ENCODE measurements at regions not wholly inside any gene's neighbourhood (a gene's known extent, or its start where the extent isn't known, plus 50 kb on each side); places are given as distances from the start of the nearest gene placed in this dataset.

DNA sequence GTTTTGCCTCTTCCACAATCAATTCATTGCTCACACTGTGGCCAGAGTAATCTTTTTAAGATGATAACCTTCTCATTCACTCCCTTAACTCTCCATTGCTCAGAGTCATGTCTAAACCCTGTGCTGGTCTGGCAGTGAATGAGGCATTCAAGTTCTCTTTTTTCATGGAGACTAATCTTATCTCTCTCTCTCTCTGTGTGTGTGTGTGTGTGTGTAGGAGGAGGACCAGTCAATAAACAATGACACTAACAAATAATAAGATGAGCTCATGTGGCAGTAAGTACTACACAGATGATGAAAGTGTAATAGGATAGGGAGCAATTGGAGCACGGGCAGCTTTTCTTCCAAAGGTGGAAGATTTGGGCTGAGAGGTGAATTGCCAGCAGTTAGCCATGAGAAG lies 122.0 kb upstream of the B3GALT2 start:
- DNase-seq (ENCODE audit: low spot score), result no peak
- no peak overlapping the region for H3K27ac ChIP-seq
- H3K4me3 ChIP-seq, result no peak overlapping the region
- TF ChIP-seq, protein P1, sequence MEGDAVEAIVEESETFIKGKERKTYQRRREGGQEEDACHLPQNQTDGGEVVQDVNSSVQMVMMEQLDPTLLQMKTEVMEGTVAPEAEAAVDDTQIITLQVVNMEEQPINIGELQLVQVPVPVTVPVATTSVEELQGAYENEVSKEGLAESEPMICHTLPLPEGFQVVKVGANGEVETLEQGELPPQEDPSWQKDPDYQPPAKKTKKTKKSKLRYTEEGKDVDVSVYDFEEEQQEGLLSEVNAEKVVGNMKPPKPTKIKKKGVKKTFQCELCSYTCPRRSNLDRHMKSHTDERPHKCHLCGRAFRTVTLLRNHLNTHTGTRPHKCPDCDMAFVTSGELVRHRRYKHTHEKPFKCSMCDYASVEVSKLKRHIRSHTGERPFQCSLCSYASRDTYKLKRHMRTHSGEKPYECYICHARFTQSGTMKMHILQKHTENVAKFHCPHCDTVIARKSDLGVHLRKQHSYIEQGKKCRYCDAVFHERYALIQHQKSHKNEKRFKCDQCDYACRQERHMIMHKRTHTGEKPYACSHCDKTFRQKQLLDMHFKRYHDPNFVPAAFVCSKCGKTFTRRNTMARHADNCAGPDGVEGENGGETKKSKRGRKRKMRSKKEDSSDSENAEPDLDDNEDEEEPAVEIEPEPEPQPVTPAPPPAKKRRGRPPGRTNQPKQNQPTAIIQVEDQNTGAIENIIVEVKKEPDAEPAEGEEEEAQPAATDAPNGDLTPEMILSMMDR (IDR thresholded peaks at IDR 0.05), result no peak

DNA sequence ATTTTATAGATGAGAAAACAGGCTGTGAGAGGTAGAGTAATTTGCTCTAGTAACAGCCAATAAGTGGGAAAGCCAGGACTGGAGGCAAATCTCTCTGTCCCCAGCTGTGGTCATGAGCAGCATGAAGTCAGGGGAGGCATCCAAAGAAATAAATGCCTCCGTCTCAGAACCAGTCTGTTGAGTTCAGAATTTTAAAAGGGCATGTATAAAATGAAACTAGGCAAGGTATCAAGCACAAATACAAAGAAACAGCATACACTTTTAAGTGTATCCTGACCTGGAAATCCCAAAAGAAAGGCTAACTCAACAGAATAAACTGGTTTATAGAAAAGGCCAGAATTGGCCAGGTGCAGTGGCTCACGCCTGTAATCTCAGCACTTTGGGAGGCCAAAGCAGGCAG lies 120.0 kb upstream of the B3GALT2 start:
- TF ChIP-seq, protein P1 (IDR thresholded peaks at IDR 0.05), result no peak
- Histone ChIP-seq H3K4me3 (no peak overlapping the region), H3K27ac (no peak overlapping the region)
- DNase-seq (ENCODE audit: low spot score), result no peak
